Panc1 (cell line): ENCODE measurements at regions not wholly inside any gene's neighbourhood (a gene's known extent, or its start where the extent isn't known, plus 50 kb on each side); places are given as distances from the start of the nearest gene placed in this dataset.

Experiments used
- ATAC-seq: fragments of 200-7000 bp; cut with Tn5 transposase; 2 replicates; pipeline ENCODE4 v1.9.1; 2020; ENCODE audit warnings: mild to moderate bottlenecking, moderate library complexity
- BruUV-seq: library from RNA; stranded (reverse); fragments of 400-500 nt; replicated peaks from 2 replicates; lab custom pipeline; 2021; lab: Mats Ljungman, UMichigan
- CTCF ChIA-PET: fragments of 300-600 bp; sonication (Branson Sonifier 250); formaldehyde crosslinking; loops from one replicate; lab custom pipeline; 2022; ENCODE audit warnings: antibody characterized with exemption; lab: Charles Lee
- POLR2A ChIA-PET: fragments of 300-600 bp; sonication (Branson Sonifier 250); formaldehyde crosslinking; loops from one replicate; lab custom pipeline; 2022; ENCODE audit warnings: antibody characterized with exemption; lab: Charles Lee
- DNase-seq: peaks from one replicate; pipeline ENCODE4 v3.0.0-alpha.2; 2010; ENCODE audit warnings: low read depth, low spot score
- H3K27ac ChIP-seq: 2 replicates; pipeline ENCODE4 v1.5.1; 2011; ENCODE audit warnings: mild to moderate bottlenecking, low read length, inconsistent platforms
- H3K27me3 ChIP-seq: fragments of 200-500 bp; sonication (Bioruptor generic); 2 replicates; pipeline ENCODE4 v1.6.0; 2014; ENCODE audit warnings: low read length, inconsistent platforms; ENCODE audit not compliant: control insufficient read depth, insufficient read depth
- H3K36me3 ChIP-seq: fragments of 200-500 bp; sonication (Bioruptor generic); 2 replicates; pipeline ENCODE4 v1.5.1; 2014; ENCODE audit warnings: inconsistent platforms, mild to moderate bottlenecking, low read length, moderate library complexity; ENCODE audit not compliant: control insufficient read depth, insufficient read depth
- H3K4me1 ChIP-seq: 2 replicates; pipeline ENCODE4 v1.5.1; 2011; ENCODE audit warnings: inconsistent platforms, mild to moderate bottlenecking, low read length, moderate library complexity; ENCODE audit not compliant: control insufficient read depth, insufficient read depth
- H3K4me3 ChIP-seq, 2 experiments: 2 replicates each; pipeline ENCODE4 v1.5.1; 2011 to 2012; ENCODE audit warnings: low read depth in 2 of 2, low read length in 2 of 2, mild to moderate bottlenecking in 2 of 2, inconsistent platforms in 1 of 2, moderate library complexity in 1 of 2
- H3K9me3 ChIP-seq: fragments of 200-500 bp; sonication (Bioruptor generic); 2 replicates; pipeline ENCODE4 v1.5.1; 2014; ENCODE audit warnings: low read depth, mild to moderate bottlenecking, inconsistent platforms, low read length, moderate library complexity; ENCODE audit not compliant: control insufficient read depth, insufficient read depth
- CTCF ChIP-seq: fragments of 450-650 bp; IDR thresholded peaks from 2 replicates; pipeline ENCODE4 v1.5.1; 2017; ENCODE audit warnings: mild to moderate bottlenecking
- POLR2AphosphoS5 ChIP-seq: IDR thresholded peaks from 2 replicates; pipeline ENCODE4 v1.6.1; 2012; ENCODE audit warnings: mild to moderate bottlenecking, low read depth, low read length, moderate library complexity
- REST ChIP-seq, 2 experiments: IDR thresholded peaks; 2 replicates each; pipeline ENCODE4 v1.6.1; 2011 to 2012; ENCODE audit warnings: low read depth in 2 of 2, control low read depth in 1 of 2, low read length in 1 of 2, mild to moderate bottlenecking in 1 of 2, moderate library complexity in 1 of 2; ENCODE audit not compliant: insufficient read depth in 1 of 2
- SIN3A ChIP-seq: IDR thresholded peaks from 2 replicates; pipeline ENCODE4 v1.6.1; 2012; ENCODE audit warnings: low read depth, mild to moderate bottlenecking, low read length, moderate library complexity, borderline replicate concordance; ENCODE audit not compliant: insufficient read depth
- TCF7L2 ChIP-seq: IDR thresholded peaks from 2 replicates; pipeline ENCODE4 v1.6.1; 2011; ENCODE audit warnings: mild to moderate bottlenecking, low read depth, low read length, inconsistent platforms
- in situ Hi-C: cut with HindIII; loops from 2 replicates; pipeline ENCODE4 v1.10.0; 2016; ENCODE audit warnings: low sequenced_read_pairs, low pct_unique_long_range_greater_than_20kb
- intact Hi-C: fragments of 100-400 bp; cut with micrococcal nuclease; formaldehyde crosslinking; loops from one replicate; pipeline ENCODE4 v1.10.0; 2022; ENCODE audit not compliant: unreplicated experiment

GRCh38 chr6:143603455-143603854 lies 74.3 kb upstream of the PHACTR2 start:
- in situ Hi-C loops: no loop called here
- intact Hi-C loops: no loop called here
- no peaks in the 10 kb centered on the region for H3K9me3 ChIP-seq
- ATAC-seq (no peak), DNase-seq (no peak)
- no peaks in the 10 kb centered on the region for H3K27me3 ChIP-seq
- BruUV-seq: no TSS peak
- POLR2A ChIA-PET: no interaction called here
- H3K27ac ChIP-seq: no peak overlapping the region
- no peaks in the 10 kb centered on the region for H3K36me3 ChIP-seq
- TF ChIP-seq SIN3A (no peak), TCF7L2 (no peak), REST (IDR thresholded peaks at IDR 0.05; ENCODE audit: insufficient read depth in 1 of 2, low read depth in 2 of 2, low read length in 1 of 2) (no peak), CTCF (no peak), POLR2AphosphoS5 (no peak)
- no peak overlapping the region for H3K4me3 ChIP-seq
- H3K4me1 ChIP-seq: 0 out of 2 replicates have a peak, but pooled peaks cover 3% of the 10 kb centered on the region
- CTCF ChIA-PET: no interaction called here

- Histone ChIP-seq H3K9me3 (no peaks in the 10 kb centered on the region), H3K4me3 (no peak overlapping the region), H3K27ac (no peak overlapping the region), H3K36me3 (no peaks in the 10 kb centered on the region), H3K4me1 (no peaks in the 10 kb centered on the region), H3K27me3 (no peaks in the 10 kb centered on the region)
- intact Hi-C loops (no loop called here), in situ Hi-C loops (no loop called here)
- CTCF ChIA-PET: no interaction called here
- no TSS peak for BruUV-seq
- no peak for DNase-seq
- ATAC-seq: no peak
- TF ChIP-seq TCF7L2: no peak
- no peak for TF ChIP-seq REST (IDR thresholded peaks at IDR 0.05; ENCODE audit: insufficient read depth in 1 of 2, low read depth in 2 of 2, low read length in 1 of 2)
- TF ChIP-seq SIN3A: no peak
- TF ChIP-seq CTCF: no peak
- no peak for TF ChIP-seq POLR2AphosphoS5
- POLR2A ChIA-PET: interaction anchor here (0.6 kb wide), 1 partner anchor 33 kb away, joined by 3 read pairs; no protein-coding TSS in a partner anchor
Observed at GRCh38 chr6:143601504-143601903, 76.3 kb upstream of the PHACTR2 start.
